NCI-H2081 treated with DMSO at 0.1 percent for 48 hours (cell line): ENCODE measurements at regions not wholly inside any gene's neighbourhood (a gene's known extent, or its start where the extent isn't known, plus 50 kb on each side); places are given as distances from the start of the nearest gene placed in this dataset.

Source experiments
- DNase-seq: peaks from one replicate; lab custom pipeline; 2025; lab: John Stamatoyannopoulos, UW

GRCh38 chr3:40995271-40995670 is 204.0 kb upstream of the CTNNB1 start:
- DNase-seq = no peak

GRCh38 chr3:40996382-40996781 is 202.9 kb upstream of the CTNNB1 start:
- DNase-seq = no peak

DNA sequence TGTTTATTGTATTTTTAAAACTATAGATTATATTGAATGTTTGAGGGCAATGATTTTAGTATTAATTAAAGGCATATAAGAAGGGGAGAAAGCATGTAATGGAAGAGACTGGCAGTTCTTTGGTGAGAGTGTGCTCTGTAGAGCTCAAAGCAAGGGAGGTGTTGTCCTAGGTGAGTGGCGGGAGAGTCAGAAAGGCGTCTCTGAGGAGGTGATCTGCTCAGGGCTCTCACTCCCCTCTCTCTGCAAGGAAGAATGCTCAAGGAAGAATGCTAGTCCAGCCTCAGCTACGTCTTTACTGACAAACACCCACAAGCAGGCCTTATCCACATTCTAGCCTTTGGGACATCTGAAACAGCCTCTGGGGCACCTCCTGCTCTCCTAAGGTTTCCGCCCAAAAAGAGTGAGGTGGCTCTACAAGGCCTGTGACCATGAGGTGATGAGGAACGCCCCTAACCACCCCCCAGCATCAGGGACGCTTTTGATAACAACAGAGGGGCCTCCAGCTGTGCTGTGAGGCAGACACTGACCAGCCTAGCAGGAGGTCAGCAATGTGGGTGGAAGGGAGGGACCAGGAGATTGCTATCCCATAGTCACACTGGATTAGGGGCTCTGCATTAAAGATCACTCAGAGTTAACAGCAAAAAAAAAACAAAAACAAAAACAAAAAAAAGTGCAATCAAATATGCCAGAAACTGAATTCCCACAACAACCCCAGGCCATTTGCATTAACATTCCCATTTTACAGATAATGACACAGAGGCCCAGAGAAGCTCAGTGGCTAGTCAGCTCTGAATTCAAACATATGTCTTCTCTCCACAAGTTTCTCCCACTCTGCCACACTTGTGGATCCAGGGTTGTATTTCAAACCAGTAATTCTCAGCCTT is 202.2 kb upstream of the CTNNB1 start:
- DNase-seq = no peak

DNA sequence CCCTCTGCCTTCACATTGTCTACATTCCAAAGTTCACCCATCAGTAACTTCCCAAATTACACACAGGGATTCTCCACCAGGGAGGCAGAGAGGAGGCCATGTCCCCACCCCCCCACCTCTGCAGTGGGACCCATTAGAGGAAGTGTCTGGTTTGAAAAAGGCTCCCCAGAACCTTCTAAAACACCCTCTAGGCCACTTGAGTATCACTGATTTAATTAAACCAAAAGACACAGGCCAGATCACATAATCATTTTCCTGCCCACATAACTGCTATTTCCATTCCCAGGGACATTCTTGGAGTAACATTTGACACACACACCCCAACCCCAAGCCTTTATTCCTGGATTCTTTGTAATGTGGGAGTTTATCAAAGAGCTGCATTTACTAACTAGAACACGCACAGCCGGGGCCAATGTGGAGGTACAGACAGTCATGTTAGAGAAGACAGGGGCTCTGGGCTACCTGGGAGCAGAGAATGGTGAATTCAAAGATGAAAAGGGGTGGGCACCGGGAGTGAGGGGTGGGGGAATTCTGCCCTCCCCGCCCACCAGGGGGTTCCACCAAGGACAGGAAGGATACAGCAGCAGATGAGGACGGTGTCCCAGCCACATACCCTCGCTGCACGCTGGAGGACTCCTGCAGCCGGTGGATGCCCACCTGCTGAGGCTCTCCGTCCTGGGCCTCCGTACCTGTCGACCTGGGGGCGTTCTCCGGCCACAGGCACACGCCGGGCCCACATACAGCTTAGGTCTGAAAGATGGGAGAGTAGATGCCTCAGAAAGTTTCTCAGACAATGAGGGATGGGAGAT is 201.4 kb upstream of the CTNNB1 start:
- DNase-seq = no peak

DNA sequence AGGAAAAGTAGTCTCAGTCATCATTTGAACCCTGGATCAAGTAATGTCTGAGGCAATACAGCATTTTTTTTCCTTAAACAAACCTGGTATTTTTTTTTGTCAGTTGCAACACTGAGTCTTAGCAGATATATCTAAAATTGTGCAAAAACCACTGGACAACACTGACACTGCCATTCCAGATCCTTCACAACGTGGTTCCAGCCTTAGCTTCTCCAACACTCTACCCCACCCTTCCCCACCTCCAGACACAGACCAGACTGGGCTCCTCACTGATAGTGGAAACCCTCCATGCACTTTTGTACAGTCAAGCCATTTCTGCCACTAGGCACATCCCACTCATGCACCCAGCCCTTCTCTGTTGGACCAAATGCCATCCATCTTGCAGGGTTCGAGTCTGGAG is 199.6 kb upstream of the CTNNB1 start:
- no peak for DNase-seq

DNA sequence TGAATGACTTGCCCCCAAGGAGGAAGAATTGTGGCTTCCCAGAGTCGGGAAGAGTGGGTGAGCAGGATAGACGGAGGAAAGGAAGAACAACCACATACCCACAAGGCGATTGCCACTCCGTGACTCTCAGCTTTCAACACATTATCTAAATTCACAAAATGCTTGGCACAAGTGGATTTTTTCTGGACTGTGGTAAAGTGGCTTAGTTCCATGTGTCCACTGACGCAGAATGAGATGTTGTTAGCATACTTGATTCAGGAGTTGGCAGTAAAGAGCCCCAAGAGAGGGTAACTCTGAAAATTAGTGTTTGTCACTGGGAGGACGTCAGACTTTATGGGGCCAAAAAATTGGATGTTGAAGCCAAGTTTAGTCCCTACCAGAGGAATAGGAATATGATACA is 198.8 kb upstream of the CTNNB1 start:
- DNase-seq = no peak

DNA sequence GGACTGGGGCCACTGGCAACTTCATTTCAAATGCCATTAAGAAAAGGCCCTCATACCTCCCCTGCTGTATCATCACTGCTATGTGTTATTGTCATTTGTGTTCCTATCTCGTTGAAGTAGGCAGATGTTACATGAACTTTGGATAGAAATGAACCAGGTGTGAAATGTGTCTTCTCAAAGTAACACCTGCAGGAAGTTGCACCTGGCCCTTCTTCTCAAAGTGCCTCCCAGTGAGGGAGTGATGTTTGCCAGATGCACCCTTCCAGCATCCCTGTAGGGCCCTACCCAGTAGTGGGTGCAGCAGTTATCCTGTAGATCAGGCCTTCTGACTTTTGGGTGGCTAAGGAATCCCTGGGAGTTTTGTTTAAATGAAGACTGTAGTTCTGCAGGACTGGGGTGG is 197.7 kb upstream of the CTNNB1 start:
- no peak for DNase-seq

DNA sequence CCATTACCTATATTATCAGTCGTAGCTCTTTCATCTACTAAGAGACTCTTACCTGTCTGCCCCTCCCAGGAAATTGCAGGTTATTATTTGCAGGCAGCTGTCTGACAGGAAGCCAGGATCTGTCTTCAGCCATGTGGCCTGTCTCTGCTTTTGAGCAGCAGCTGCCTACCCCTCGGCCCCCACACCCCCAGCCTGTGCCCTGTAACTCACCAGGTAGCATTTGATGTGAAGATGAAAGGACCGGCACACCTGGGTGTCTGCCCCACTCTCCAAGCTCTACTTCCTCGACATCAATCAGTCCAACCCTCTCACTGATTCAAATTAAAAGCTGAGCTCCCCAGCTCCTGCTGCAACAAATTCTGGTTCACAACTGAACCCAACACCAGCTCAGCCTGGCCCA is 197.2 kb upstream of the CTNNB1 start:
- no peak for DNase-seq

DNA sequence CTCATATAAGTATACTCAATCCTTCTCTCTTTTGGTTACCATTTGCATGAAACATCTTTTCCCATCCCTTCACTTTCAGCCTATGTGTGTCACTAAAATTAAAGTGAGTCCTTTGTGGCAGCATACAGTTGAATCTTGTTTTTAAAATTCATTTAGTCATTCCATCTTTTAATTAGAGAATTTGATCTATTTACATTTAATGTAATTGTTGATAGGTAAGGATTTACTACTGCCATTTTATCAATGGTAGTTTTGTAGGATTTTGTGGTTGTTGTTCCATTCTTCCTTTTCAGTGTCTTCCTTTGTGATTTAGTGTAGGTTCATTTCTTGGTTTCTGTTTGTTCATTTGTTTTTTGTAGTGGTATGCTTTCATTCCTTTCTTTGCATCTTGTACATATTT is 191.9 kb upstream of the CTNNB1 start:
- DNase-seq = no peak

GRCh38 chr3:41011854-41012253 is 187.5 kb upstream of the CTNNB1 start:
- DNase-seq = no peak

GRCh38 chr3:41018855-41019254 is 180.4 kb upstream of the CTNNB1 start:
- no peak for DNase-seq

DNA sequence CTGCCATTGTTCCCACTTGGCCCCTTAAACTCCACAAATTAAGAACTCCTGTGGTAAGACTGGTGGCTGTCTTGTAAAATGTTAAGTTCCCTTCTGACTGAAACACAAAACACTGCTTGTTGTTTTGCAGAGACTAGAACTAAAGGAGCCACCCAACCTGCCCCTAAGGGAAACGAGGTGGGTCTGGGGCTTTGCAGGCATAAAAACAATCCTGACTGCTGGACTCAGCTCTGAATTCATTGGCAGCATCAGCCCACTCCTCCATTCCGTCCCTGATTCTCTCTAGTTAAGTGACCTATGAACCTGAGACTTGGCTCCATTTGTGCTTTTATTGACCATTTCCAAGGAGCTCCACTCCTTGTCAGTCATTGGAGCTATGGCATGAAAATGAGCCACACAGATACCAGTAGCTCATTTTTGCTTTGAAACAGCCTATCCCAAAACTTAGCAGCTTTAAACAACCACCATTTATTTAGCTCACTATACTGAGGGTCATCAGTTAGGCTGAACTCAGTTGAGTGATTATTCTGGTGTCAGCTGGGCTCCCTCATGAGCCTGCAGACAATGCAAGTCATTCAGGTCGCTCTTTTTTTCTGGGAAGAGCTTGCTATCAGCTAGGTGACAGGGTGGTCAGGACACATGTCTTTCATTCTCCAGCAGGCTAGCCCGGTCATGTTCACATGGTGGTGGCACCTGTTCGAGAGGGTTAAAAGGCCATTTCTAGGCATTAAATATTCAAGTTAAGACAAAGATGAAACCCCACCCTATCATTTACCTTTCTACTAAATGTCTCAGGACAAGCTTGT is 175.1 kb upstream of the CTNNB1 start:
- DNase-seq = no peak

DNA sequence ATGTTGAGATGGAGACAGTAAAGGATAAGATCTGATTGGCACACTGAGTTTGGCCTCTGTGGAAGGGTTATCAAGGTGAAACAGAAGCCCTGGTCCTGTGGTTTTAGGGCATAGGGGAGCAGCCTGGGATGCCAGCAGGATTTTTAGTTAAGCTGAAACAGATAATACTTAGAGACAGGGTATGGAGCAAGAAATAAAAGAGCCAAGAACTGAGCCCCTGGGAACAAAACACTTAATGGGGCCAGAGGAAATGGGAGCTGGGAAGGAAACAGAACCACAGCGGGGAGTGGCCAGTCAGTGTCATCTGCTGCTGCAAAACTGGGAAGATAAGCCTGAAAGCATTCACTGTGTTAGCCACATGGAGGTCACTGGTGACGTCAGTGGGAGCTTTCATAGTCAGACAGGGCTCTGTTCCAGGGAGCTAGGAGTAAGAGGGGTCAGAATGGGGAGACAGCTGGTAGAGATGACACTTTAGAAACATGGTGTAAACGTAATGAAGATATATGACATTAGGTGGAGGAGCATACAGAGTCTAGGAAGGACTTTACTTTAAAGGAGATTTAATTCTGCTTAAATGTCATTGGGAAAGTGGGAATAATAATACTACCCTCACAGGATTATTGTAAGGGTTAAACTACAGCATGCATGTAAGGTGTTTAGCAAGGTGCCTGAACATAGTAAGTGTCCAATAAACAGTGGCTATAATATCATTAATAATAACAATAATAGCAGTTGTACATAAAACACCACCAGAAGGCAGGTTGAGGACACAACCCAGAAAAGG is 172.7 kb upstream of the CTNNB1 start:
- no peak for DNase-seq

DNA sequence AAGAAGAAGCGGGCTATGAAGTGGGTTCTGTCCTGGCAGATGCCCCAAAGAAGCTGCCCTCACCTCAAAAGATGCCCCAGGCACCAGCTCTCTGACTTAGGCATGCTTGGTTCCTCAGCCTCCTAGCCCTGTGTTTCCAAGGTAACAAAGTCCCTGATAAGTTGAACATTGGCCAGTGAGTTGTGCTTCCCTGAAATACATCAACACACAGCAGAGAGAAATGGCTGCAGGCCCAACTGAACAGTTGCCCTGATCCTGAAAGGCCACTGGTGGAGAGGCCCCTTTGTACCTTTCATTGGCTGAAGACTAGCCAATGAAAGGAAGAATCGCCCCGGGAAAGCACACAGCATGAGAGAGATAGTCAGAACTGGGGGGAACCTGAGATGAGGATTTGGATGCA is 169.9 kb upstream of the CTNNB1 start:
- no peak for DNase-seq

DNA sequence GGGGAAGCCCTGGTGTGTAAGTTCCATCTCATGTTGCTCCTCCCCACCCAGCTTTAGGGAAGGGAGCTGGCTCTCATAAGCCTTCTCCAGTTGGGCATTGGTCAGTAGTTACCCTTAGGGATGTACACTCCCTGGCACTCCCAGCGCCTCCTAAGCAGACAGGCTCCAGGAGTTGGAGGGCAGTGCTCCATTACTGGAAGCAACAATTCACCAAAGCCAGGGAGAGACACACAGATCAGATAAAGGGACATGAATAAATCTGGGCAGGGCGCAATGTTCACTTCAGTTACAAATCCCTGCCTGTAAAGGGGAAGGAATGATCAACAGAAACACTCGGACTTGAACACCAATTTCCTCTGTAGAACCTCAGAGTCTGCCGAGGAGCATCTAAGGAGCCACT is 169.1 kb upstream of the CTNNB1 start:
- DNase-seq = no peak

DNA sequence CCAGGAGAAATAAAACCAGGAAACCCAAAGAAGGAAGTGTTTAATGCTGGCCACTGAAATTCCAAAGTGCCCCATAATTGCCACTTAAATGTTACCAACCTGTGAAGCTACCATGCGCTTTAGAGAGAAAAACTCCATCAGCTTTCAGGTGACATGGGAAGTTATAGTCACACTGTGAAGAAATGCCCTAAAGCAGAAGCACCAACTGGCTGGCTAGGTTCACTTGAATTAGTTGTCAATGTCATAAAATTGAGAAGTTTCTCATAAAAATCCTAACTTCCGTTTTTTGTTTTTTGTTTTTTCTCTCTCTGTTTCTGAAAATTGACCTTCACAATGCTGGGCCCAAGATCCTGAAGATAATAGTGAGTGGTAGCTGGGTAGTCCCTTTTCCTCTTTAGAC is 167.9 kb upstream of the CTNNB1 start:
- DNase-seq = no peak

DNA sequence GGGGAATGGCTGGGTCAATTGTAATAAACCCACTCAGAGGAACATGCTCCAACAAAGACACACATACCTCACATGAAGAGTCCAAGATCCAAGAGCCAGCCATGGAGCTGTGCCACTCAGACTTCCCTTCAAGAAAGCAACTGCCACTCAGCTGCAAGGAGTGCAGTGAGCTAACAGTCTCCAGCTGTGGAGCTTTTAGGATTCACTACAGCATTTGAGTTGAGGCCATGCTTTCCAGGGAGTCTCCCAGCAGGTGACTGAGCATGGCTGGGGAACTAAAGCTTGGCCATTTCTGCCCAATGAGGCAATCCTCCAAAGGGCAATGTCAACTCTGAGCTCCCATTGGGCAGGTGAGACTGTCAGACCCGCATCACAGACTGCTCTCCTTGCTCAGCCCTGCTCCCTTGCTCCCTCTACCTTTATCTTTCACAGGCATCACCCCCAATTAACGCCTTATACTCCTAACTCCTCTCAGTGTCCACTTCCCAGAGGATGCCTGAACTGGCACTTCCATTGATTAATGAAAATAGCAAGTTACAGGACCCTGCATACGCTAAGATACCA is 165.3 kb upstream of the CTNNB1 start:
- no peak for DNase-seq

DNA sequence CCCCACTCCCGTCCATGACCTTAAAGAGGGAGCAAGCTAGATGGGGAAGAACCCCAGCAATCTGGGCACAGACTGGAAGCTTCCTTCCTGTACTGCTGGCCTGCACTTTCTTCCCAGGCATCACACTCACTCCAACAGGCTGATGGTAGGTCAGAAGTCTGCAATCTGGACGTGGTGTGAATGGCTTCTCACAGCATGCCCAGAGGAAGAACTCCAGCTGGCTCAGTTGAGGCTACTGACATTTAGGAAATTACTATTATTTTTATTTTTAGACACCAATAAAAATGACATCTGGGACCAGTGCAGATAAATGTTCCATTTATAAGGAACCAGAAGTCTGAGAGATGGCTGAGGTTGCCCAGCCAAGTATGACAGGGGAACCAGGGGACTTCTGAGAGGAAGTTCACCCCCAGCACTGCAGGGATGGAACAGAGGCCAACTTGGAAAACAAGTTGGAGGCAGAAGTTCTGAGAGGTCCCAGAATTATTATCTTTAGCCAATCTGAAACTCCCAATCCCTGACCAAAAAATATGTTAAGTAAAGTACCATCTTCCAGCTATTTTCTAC is 163.8 kb upstream of the CTNNB1 start:
- no peak for DNase-seq

- DNase-seq = no peak
Observed at GRCh38 chr3:41037651-41038334, 161.5 kb upstream of the CTNNB1 start.

GRCh38 chr3:41040256-41040655 is 159.0 kb upstream of the CTNNB1 start:
- no peak for DNase-seq
